ENCODE measurements at regions not wholly inside any gene's neighbourhood (a gene's known extent, or its start where the extent isn't known, plus 50 kb on each side); places are given as distances from the start of the nearest gene placed in this dataset.

DNA sequence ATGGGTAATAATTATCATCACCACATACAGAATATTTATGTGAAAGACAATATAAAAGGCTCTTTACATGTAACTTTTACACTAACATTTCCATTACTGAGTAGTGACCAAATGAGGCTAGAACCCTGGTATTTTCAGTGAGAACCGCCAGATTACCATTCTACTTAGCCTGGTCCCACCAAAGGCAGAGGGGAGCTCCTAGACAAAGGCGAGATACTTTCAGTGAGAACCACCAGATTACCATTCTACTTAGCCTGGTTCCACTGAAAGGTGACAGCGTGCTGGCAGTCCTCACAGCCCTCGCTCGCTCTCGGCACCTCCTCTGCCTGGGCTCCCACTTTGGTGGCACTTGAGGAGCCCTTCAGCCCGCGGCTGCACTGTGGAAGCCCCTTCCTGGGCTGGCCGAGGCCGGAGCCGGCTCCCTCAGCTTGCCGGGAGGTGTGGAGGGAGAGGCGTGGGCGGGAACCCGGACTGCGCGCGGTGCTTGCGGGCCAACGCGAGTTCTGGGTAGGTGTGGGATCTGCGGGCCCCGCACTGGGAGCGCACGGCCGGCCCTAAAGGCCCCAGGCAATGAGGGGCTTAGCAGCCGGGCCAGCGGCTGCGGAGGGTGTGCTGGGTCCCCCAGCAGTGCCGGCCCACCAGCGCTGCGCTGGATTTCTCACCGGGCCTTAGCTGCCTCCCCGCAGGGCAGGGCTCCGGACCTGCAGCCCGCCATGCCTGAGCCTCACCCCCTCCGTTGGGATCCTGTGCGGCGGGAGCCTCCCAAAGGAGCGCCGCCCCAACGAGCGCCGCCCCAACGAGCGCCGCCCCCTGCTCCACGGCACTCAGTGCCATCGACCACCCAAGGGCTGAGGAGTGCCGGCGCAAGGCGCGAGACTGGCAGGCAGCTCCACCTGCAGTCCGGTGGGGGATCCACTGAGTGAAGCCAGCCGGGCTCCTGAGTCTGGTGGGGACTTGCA is 1276.1 kb downstream of the PCDH7 start:
- Histone ChIP-seq H3K27me3 (replicated peaks; ENCODE audit: control insufficient read depth, insufficient read depth, low read length) (no peaks in the 10 kb centered on the region), H3K36me3 (ENCODE audit: control insufficient read depth, insufficient read depth, low read length) (no peaks in the 10 kb centered on the region), H3K4me3 (replicated peaks; ENCODE audit: low read depth, low read length) (no peak overlapping the region)
- no peak for DNase-seq (ENCODE audit: extremely low read depth, insufficient read length)
- TF ChIP-seq, protein P1, sequence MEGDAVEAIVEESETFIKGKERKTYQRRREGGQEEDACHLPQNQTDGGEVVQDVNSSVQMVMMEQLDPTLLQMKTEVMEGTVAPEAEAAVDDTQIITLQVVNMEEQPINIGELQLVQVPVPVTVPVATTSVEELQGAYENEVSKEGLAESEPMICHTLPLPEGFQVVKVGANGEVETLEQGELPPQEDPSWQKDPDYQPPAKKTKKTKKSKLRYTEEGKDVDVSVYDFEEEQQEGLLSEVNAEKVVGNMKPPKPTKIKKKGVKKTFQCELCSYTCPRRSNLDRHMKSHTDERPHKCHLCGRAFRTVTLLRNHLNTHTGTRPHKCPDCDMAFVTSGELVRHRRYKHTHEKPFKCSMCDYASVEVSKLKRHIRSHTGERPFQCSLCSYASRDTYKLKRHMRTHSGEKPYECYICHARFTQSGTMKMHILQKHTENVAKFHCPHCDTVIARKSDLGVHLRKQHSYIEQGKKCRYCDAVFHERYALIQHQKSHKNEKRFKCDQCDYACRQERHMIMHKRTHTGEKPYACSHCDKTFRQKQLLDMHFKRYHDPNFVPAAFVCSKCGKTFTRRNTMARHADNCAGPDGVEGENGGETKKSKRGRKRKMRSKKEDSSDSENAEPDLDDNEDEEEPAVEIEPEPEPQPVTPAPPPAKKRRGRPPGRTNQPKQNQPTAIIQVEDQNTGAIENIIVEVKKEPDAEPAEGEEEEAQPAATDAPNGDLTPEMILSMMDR (IDR thresholded peaks at IDR 0.05; ENCODE audit: insufficient read depth, low read length, poor library complexity, severe bottlenecking): no peak

DNA sequence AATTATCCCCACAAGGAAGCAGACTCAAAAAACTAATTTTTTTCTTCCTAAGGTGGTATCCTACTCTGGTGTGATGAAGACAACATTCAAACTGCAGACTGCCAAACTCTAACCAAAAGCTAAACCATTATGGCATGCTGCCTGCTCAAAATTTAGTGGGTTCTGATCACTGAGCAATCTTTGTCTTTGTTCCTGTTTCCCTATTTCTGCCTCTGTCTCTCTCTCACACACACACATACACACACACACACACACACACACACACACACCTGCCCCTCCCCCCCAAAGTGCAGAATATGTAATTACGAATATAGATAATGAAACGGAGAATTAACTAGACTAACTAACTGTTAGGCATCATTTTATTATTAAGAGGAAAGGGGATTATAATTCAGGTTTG is 1278.6 kb downstream of the PCDH7 start:
- DNase-seq (ENCODE audit: extremely low read depth, insufficient read length): no peak
- H3K4me3 ChIP-seq (replicated peaks; ENCODE audit: low read depth, low read length): no peak overlapping the region
- TF ChIP-seq, protein P1 (IDR thresholded peaks at IDR 0.05; ENCODE audit: insufficient read depth, low read length, poor library complexity, severe bottlenecking): no peak

DNA sequence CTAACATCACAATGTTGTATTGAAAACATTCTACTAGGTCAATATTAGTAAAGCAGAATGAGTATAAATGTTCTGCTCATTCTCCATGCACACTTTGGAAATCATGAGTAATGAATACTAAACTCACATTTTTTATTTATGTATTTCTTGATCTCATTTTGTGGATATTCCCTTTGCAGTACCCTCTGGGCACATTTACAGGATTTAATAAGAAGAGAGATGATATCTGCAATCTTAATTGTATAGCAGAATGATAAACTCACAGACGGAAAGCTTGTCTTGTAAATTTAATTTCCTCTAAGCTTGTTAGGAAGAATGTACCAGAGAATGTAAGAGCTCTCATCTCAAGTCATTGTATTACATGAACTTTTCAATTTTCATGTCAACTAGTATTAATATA is 1279.7 kb downstream of the PCDH7 start:
- Histone ChIP-seq H3K36me3 (ENCODE audit: control insufficient read depth, insufficient read depth, low read length) (no peaks in the 10 kb centered on the region), H3K4me3 (replicated peaks; ENCODE audit: low read depth, low read length) (no peak overlapping the region), H3K27me3 (replicated peaks; ENCODE audit: control insufficient read depth, insufficient read depth, low read length) (no peaks in the 10 kb centered on the region)
- DNase-seq (ENCODE audit: extremely low read depth, insufficient read length): no peak
- TF ChIP-seq, protein P1 (IDR thresholded peaks at IDR 0.05; ENCODE audit: insufficient read depth, low read length, poor library complexity, severe bottlenecking): no peak

More for the DNA sequence above, 1278.6 kb downstream of the PCDH7 start:
- H3K36me3 ChIP-seq (ENCODE audit: control insufficient read depth, insufficient read depth, low read length): no peaks in the 10 kb centered on the region
- no peaks in the 10 kb centered on the region for H3K27me3 ChIP-seq (replicated peaks; ENCODE audit: control insufficient read depth, insufficient read depth, low read length)

DNA sequence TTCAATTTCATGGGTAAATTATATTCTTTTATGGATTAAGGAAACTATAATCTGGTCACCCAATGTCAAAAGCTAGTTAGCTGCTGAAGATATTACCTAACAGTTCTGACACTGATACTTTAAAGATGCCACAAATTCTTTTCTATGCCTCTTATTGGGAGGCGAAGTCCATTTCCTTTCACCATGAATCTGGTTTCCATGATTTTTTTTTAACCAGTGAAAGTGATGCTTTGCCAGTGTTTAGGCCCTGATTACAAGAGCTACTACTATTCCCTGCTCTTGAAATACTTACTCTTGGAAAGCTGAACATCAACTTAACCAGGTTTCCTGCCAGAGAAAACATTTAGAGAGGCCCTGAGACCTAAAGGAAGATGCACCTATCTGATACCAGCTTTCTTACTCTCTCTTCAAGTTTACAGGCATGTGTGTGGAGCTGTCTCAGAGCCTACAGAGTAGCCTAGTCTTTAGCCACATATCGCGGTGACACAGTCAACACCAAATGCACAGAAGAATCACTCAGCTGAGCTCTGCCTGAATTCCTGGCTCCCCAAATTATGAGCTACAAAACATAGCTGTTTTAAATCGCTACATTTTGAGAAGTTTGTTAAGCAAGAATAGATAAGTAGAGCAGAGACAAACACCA is 1280.8 kb downstream of the PCDH7 start:
- no peak for DNase-seq (ENCODE audit: extremely low read depth, insufficient read length)
- Histone ChIP-seq H3K4me3 (replicated peaks; ENCODE audit: low read depth, low read length) (no peak overlapping the region), H3K36me3 (ENCODE audit: control insufficient read depth, insufficient read depth, low read length) (no peaks in the 10 kb centered on the region), H3K27me3 (replicated peaks; ENCODE audit: control insufficient read depth, insufficient read depth, low read length) (no peaks in the 10 kb centered on the region)
- TF ChIP-seq, protein P1 (IDR thresholded peaks at IDR 0.05; ENCODE audit: insufficient read depth, low read length, poor library complexity, severe bottlenecking): no peak

DNA sequence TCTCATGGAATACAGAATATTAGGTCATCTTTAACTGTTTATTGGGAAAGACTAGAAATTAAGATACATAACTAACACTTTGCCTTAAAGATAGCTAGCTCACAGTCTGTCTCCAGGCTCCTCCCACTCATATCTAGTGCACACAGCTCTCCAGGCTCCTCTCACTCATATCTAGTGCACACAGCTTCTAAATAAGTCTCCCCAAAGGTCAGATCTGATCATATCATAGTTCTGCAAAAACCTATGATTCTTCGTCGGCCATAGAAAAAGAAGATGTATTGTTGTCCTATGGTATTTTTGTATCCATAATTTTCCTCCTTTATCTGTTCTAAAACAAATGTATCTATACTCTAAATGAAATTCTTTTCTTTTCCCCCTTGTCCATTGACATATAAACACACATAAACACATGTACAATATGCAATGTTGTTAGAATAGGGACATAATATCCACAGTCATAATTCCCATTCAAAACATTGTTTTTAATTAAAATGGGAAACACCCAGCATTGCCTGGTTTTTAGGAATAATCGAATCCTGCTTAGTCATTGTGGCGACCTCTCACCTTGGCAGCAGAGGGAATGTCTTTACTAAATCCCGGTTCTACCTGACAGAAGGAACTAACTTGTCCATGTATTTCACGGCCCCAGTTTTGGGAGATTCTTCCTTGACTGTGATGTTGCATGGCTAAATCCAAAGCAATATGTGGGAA is 1282.0 kb downstream of the PCDH7 start:
- H3K27me3 ChIP-seq (replicated peaks; ENCODE audit: control insufficient read depth, insufficient read depth, low read length): no peaks in the 10 kb centered on the region
- no peak overlapping the region for H3K4me3 ChIP-seq (replicated peaks; ENCODE audit: low read depth, low read length)
- DNase-seq (ENCODE audit: extremely low read depth, insufficient read length): no peak
- H3K36me3 ChIP-seq (ENCODE audit: control insufficient read depth, insufficient read depth, low read length): no peaks in the 10 kb centered on the region
- TF ChIP-seq, protein P1 (IDR thresholded peaks at IDR 0.05; ENCODE audit: insufficient read depth, low read length, poor library complexity, severe bottlenecking): no peak
